ENCODE measurements at regions not wholly inside any gene's neighbourhood (a gene's known extent, or its start where the extent isn't known, plus 50 kb on each side); places are given as distances from the start of the nearest gene placed in this dataset.

DNA sequence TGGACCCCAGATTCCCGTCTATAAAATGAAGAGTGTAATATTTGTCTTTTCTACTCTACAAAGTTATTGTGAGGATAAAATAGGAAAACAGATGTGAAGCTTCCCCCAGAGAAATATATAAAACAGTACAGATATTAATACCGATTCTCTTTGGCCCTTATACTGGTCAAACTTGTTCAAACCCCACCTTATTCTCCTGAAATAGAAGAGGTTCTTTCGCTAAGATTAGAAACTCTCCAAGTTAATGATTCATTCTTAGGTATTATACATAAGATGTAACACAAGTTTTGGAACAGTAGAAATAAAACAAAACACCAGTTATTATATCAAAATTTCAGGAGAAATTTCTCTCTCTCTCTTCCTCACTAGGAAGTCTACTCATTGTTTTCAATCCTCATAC is 852.4 kb upstream of the ADAMTS5 start:
- FAIRE-seq (no peak), ATAC-seq (no peak), DNase-seq (ENCODE audit: extremely low read depth in 1 of 4, low spot score in 3 of 4) (no peak)
- Histone ChIP-seq H3K9ac (ENCODE audit: insufficient read depth in 1 of 2, low read depth in 2 of 2, low read length in 2 of 2) (no peak overlapping the region), H4K20me1 (replicated peaks; ENCODE audit: control insufficient read depth, insufficient read depth, low read length) (no peaks in the 10 kb centered on the region), H3K27me3 (ENCODE audit: control insufficient read depth in 2 of 2, insufficient read depth in 2 of 2, low read length in 2 of 2) (no peaks in the 10 kb centered on the region), H3K4me1 (replicated peaks in 1 of 2; ENCODE audit: control insufficient read depth in 2 of 2, insufficient read depth in 2 of 2, low read length in 2 of 2) (no peaks in the 10 kb centered on the region), H3K9me1 (ENCODE audit: control insufficient read depth, insufficient read depth, low read length) (no peaks in the 10 kb centered on the region), H3K36me3 (ENCODE audit: control insufficient read depth, insufficient read depth, low read length) (no peaks in the 10 kb centered on the region), H2AFZ (ENCODE audit: low read depth, low read length) (no peak overlapping the region), H3K4me3 (no peak overlapping the region), H3K9me3 (replicated peaks; ENCODE audit: control insufficient read depth, insufficient read depth, low read depth, low read length) (no peaks in the 10 kb centered on the region; the same call in 1 of the 2 replicates), H3K27ac (ENCODE audit: extremely low read depth, low read depth, low read length) (no peak overlapping the region), H3K79me2 (ENCODE audit: control insufficient read depth, insufficient read depth, low read length) (no peaks in the 10 kb centered on the region), H3K4me2 (ENCODE audit: insufficient read depth, low read length) (no peak overlapping the region)
- intact Hi-C loops (cut with micrococcal nuclease) (no loop called here), in situ Hi-C loops (cut with MboI) (no loop called here)
- TF ChIP-seq PRMT5 (CRISPR knock-in tag; IDR thresholded peaks at IDR 0.05) (no peak), TCF7 (IDR thresholded peaks at IDR 0.05; ENCODE audit: borderline replicate concordance) (no peak), FOXP1 (CRISPR knock-in tag; IDR thresholded peaks at IDR 0.05) (no peak), ZBED1 (IDR thresholded peaks at IDR 0.05) (no peak), SIX5 (IDR thresholded peaks at IDR 0.05; ENCODE audit: borderline replicate concordance in 1 of 2, insufficient read depth in 1 of 2, low read depth in 1 of 2, low read length in 2 of 2) (no peak), POLR2AphosphoS5 (IDR thresholded peaks at IDR 0.05; ENCODE audit: control insufficient read depth, insufficient read depth, low read depth, low read length) (no peak)
- 0% methylated on average over 3 of the region's 3 CpGs for WGBS (ENCODE audit: insufficient coverage, low coverage, missing lambda C conversion rate)
- ChIA-PET POLR2A (no interaction called here), CTCF (ENCODE audit: low intra/inter-chr PET ratio) (no interaction called here)
- no TSS peak for BruUV-seq (replicated peaks)

DNA sequence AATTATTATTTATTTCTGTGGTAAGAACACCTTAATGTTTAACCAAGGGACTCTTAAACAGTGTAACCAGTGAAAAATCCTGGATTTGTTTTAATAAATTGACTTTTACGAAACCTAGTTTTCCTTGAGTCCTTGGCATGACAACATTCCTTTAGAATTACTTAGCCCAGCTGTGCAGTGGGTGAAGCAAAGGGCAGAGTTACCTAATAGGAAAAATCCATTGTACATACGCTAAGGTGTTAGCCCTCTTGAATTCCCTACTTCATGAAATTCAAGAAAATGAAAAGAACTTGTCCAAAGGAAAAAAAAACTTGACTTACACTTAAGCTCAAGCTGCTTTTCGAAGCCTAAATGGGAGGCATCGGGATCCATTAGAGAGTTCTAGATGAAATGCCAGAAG is 852.0 kb upstream of the ADAMTS5 start:
- no peaks in the 10 kb centered on the region; the same call in 1 of the 2 replicates for H3K9me3 ChIP-seq (replicated peaks; ENCODE audit: control insufficient read depth, insufficient read depth, low read depth, low read length)
- BruUV-seq (replicated peaks) = no TSS peak
- no peak overlapping the region for H3K4me3 ChIP-seq
- no peaks in the 10 kb centered on the region for H3K36me3 ChIP-seq (ENCODE audit: control insufficient read depth, insufficient read depth, low read length)
- no peak overlapping the region for H3K4me2 ChIP-seq (ENCODE audit: insufficient read depth, low read length)
- WGBS (ENCODE audit: insufficient coverage, low coverage, missing lambda C conversion rate) = 3% methylated on average over 4 of the region's 4 CpGs
- H3K79me2 ChIP-seq (ENCODE audit: control insufficient read depth, insufficient read depth, low read length) = no peaks in the 10 kb centered on the region
- POLR2A ChIA-PET = no interaction called here
- ATAC-seq (no peak), FAIRE-seq (no peak), DNase-seq (ENCODE audit: extremely low read depth in 1 of 4, low spot score in 3 of 4) (no peak)
- H2AFZ ChIP-seq (ENCODE audit: low read depth, low read length) = no peak overlapping the region
- H4K20me1 ChIP-seq (replicated peaks; ENCODE audit: control insufficient read depth, insufficient read depth, low read length) = no peaks in the 10 kb centered on the region
- intact Hi-C loops (cut with micrococcal nuclease) = no loop called here
- TF ChIP-seq ZNF282 (CRISPR knock-in tag; IDR thresholded peaks at IDR 0.05) (no peak), FOXA3 (CRISPR knock-in tag; conservative IDR thresholded peaks at IDR 0.05 in 1 of 2, IDR thresholded peaks at IDR 0.05 in 1 of 2) (no peak), CREBBP (IDR thresholded peaks at IDR 0.05; ENCODE audit: low read depth, low read length) (no peak)
- TF ChIP-seq, protein P1, sequence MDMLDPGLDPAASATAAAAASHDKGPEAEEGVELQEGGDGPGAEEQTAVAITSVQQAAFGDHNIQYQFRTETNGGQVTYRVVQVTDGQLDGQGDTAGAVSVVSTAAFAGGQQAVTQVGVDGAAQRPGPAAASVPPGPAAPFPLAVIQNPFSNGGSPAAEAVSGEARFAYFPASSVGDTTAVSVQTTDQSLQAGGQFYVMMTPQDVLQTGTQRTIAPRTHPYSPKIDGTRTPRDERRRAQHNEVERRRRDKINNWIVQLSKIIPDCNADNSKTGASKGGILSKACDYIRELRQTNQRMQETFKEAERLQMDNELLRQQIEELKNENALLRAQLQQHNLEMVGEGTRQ (CRISPR knock-in tag; IDR thresholded peaks at IDR 0.05) = no peak
- in situ Hi-C loops (cut with MboI) = no loop called here
- H3K27ac ChIP-seq (ENCODE audit: extremely low read depth, low read depth, low read length) = no peak overlapping the region
- no peak overlapping the region for H3K9ac ChIP-seq (ENCODE audit: insufficient read depth in 1 of 2, low read depth in 2 of 2, low read length in 2 of 2)
- no peaks in the 10 kb centered on the region for H3K9me1 ChIP-seq (ENCODE audit: control insufficient read depth, insufficient read depth, low read length)
- no peaks in the 10 kb centered on the region for H3K27me3 ChIP-seq (ENCODE audit: control insufficient read depth in 2 of 2, insufficient read depth in 2 of 2, low read length in 2 of 2)
- no peaks in the 10 kb centered on the region for H3K4me1 ChIP-seq (replicated peaks in 1 of 2; ENCODE audit: control insufficient read depth in 2 of 2, insufficient read depth in 2 of 2, low read length in 2 of 2)
- CTCF ChIA-PET (ENCODE audit: low intra/inter-chr PET ratio) = no interaction called here
